IPS DF 4.7 (cell line): ENCODE measurements at regions not wholly inside any gene's neighbourhood (a gene's known extent, or its start where the extent isn't known, plus 50 kb on each side); places are given as distances from the start of the nearest gene placed in this dataset.

Source experiments
- DNase-seq: peaks from one replicate; pipeline ENCODE4 v3.0.0-alpha.2; 2013; ENCODE audit warnings: low spot score; ENCODE audit errors: extremely low read depth

DNA sequence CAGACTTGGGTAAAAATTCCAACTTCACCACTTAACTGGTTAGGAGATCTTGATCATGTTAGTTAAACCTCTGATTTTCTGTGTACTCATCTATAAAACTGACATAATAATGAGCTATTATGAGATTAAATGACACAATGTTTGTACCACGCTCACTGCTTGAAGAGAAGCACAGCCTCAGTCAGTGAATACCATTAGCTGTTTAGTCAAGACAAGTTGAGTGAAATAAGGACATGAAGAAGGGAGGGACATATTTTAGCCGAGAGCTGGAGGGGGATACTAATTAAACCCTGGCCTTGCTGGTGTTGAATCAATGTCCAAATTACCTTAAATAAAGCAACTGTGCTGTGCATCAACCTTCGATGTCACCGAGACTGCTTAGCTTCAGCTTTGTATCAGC, 105.1 kb upstream of the TOX3 start:
- no peak for DNase-seq

GRCh38 chr16:52650789-52651188, 103.8 kb upstream of the TOX3 start:
- no peak for DNase-seq

DNA sequence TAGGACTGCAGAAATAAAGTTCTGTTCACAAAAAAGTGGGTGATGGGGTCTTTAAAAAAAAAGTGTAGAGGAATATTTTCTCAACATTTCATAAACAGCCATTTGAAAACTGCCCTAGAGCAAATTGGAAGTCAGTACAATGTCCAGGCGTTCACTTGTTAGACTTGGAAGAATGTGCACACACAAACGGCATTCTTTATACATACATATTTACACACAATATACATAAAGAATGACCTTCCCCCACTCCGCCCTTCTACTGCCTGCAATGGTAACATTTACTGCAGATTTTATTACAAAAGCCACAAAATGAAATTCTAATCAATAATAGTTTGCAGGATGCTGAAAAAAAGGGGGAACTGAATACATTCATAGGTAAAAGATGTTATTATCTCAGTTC, 103.4 kb upstream of the TOX3 start:
- DNase-seq, result no peak

- no peak for DNase-seq
Observed at GRCh38 chr16:52649870-52650269, 102.9 kb upstream of the TOX3 start.

- no peak for DNase-seq
Observed at GRCh38 chr16:52647588-52647987, 100.6 kb upstream of the TOX3 start.

DNA sequence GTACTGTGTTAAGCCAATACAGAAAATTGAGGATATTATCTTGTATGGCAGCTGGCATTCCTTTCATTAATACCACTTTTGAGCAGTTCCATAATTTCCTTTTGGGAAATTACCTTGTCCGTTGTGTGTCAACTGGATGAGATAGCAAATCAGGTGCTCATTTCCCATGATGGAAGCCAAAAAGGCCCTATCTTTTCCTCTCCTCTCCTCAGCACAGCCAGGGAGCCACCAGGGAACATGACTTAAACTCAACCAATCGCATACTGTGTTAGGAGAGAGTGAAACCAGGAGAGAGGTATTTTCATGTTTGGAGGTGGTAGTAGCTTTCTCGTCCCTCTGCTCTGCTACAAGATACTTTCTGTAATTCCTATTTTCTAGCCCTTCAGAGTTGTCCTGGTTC, 96.1 kb upstream of the TOX3 start:
- DNase-seq, result no peak

- no peak for DNase-seq
Observed at GRCh38 chr16:52634528-52634927, 87.6 kb upstream of the TOX3 start.

DNA sequence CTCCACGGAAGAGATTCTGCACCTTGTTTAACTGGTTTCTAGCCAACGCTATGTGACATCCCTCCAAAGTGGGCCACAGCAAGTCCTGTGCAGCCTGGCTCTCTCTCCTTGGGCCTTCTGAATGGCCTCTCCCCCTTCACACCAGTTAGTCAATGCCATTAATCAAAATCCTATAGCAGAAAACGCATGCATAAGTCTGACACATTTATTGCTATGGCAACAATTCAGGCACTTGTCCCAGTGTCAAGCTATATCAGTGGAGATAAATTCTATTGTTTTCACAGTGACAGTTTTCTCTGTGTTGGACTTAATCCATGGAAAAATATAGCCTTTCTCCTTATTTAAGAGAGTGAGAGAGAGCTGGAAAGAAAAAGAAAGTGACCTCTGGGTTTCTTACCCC, 87.2 kb upstream of the TOX3 start:
- no peak for DNase-seq

GRCh38 chr16:52633230-52633629, 86.3 kb upstream of the TOX3 start:
- DNase-seq, result no peak

GRCh38 chr16:52631711-52632110, 84.8 kb upstream of the TOX3 start:
- DNase-seq, result no peak

DNA sequence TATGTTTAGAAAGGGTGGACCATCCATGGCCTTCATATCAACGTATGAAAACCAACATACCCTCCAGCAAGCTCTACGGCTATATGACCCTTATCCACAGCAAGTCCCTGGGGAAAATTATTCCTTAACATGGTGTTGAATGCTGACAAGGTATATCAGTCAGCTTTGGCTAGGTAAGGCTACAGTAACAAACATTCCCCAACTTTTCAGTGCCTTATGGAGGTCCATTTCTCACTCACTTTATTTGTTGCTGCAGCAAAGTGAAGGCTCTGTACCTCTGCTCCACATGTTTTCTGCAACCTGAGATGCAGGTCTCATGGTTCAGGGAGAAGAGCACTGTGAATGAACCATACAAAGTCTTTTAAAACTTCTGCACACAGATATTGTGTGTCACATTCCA, 83.8 kb upstream of the TOX3 start:
- DNase-seq, result no peak

GRCh38 chr16:52629296-52629695, 82.4 kb upstream of the TOX3 start:
- no peak for DNase-seq

GRCh38 chr16:52624891-52625290, 77.9 kb upstream of the TOX3 start:
- DNase-seq, result no peak

GRCh38 chr16:52621651-52622050, 74.7 kb upstream of the TOX3 start:
- no peak for DNase-seq

GRCh38 chr16:52618753-52619497, 72.0 kb upstream of the TOX3 start:
- DNase-seq, result no peak

- no peak for DNase-seq
Observed at GRCh38 chr16:52617591-52617990, 70.6 kb upstream of the TOX3 start.

DNA sequence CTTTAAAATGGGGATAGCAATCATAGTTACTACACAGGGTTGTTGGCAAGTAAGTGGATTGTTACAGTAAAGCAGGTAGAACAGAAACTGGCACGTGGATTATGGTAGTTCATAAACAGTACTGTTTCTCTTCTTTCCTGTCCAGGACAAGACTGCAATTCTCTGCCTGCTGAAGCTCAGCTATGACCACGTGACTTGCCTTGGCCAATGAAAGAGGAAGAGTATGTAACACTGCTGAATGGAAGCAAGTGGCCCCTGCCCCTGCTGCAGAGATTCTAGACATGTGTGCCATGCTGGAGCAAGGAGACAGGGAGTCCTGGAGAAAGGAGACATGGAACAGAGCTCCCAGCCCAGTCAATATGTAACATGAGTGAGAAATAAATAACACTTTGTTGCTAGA, 66.6 kb upstream of the TOX3 start:
- DNase-seq, result no peak

- DNase-seq, result no peak
Observed at GRCh38 chr16:52611817-52612673, 65.1 kb upstream of the TOX3 start.

DNA sequence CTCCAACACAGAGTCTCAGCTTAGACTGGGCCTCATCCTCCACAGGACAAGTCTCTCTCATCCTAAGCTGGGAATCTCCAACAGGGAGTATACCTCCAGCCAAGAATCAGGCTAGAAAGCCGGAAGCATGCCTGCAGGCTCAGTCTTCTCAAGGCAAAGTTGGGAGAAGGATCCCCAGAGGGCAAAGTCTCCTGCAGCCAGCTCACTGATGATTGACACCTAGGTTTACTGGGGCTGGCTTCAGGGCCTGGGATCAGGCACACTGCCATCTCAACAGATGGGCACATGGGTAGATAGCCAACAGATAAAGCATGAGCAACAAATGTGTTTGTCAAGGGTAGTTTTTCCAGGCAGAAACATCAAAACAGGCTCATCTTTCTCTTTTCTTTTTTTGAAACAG, 56.1 kb upstream of the TOX3 start:
- no peak for DNase-seq

DNA sequence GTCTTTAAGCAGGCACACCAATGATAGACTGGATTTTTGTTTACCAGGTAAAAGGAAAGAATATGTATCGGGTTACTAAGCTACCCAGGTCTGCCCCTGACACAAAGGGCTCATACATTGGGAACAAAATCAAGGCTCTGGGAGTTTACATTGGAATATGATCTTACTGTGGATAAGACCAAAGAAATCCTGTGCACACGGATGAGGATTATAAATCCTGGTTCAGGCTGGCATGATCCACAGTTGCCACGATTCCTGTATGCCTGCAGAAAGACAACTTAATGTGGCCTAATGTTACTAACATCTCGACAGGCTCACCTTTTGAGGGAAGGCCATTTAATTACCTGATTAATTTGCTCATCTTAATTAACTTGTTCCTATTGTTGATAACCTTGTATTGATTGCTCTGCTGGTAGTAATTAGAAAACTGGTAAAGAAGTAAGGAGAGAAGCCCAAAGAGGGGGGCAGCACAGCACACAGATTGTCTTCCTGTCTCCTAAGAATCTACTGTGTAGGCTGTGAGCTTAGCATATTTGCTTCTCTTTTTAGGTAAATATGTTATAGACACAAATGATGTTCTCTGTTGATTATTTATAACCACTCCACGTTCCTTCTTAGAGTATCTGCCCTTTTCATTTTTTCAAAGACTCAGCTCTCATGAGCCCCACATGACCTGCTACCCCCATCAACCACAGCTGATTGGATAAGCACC, 51.0 kb upstream of the TOX3 start:
- peak; percentile 28 for DNase-seq

DNA sequence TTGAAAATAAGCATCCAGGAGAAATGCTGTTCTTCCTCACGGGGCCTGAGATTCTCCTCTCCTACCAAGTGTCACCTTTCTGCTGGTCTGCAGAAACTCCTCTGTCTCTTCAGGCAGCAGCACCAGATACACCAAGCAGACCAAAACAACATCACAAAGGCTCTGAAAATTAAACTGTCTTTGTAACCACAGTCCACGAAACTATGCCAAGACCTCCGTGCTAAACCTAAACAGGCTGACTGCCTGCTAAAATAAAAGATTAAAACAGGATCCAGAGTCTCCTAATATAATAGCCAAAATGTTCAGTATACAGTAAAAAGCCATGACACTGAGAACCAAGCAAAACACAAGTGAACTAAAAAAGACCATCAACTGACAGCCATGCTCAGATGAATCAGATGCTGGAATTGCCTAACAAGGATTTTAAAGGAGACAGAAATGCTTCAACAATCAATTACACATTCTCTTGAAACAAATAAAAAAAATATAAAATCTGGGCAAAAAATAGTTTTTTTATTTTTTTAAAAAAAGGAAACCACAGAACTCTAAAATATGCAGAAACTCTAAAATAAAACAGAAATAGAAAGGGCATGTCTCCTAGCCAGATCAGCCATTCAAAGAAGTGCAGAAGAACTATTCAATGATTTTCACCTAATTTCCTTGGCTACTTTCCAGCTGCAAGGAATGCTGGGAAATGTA, 50.3 kb upstream of the TOX3 start:
- no peak for DNase-seq
